ENCODE measurements at regions not wholly inside any gene's neighbourhood (a gene's known extent, or its start where the extent isn't known, plus 50 kb on each side); places are given as distances from the start of the nearest gene placed in this dataset.
"Not testable (repeated sequence)": the region's sequence is repeated elsewhere in the genome, so short reads cannot be mapped to it uniquely, and the experiment has no call there.

DNA sequence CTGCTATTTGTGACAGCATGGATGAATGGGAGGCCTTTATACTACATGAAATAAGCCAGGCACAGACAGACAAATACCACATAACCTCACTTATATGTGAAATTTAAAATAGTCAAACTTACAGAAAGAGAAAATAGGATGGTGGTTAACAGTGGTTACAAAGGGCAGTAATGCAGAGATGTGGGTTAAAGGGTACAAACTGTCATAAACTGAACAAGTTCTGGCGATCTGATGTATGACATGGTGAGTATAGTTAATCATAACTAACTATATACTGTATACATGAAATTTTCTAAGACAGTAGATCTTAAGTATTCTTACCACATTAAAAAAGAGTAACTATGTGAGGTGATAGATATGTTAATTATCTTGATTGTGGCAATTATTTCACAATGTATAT, 558.1 kb upstream of the ZNF804A start:
- WGBS, 10 experiments: 0 to 92% (median 33%) methylated on average over 1 of the region's 1 CpG; no CpG with 5 or more reads in 5 of the 10 experiments
- Histone ChIP-seq H3K27ac (no peak overlapping the region), H3K4me3 (no peak overlapping the region), H3K4me1 (replicated peaks in 1 of 2) (peaks cover 0 to 2% of the 10 kb centered on the region in 2 donors)
- ATAC-seq (replicated peaks in 6 of 8): no peak
- in situ Hi-C loops (cut with MboI; ENCODE audit: low pct_unique_long_range_greater_than_20kb in 2 of 9, low sequenced_read_pairs in 9 of 9, unreplicated experiment in 9 of 9): no loop called here

DNA sequence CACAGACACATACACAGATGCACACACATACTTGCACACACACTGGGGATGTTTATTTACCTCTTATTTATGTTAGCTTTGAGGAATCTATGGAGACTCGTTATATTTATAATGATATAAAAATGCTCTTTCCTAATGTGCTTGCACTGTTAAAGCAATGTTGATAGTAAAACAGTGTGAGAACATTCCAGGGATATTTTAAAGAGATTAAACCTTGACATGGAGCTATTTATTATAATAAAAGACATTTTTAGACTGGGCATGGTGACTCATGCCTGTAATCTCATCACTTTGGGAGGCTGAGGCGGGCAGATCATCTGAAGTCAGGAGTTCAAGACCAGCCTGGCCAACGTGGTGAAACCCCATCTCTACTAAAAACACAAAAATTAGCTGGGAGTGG, 557.3 kb upstream of the ZNF804A start:
- Histone ChIP-seq H3K27ac (no peak overlapping the region), H3K4me1 (replicated peaks in 1 of 2) (peaks cover 0 to 2% of the 10 kb centered on the region in 2 donors), H3K4me3 (no peak overlapping the region)
- in situ Hi-C loops (cut with MboI; ENCODE audit: low pct_unique_long_range_greater_than_20kb in 2 of 9, low sequenced_read_pairs in 9 of 9, unreplicated experiment in 9 of 9): no loop called here
- ATAC-seq (replicated peaks in 6 of 8): peak in 1 of 8 experiments; percentile 31
- WGBS, 10 experiments: 0 to 100% (median 79%) methylated on average over 1 to 3 of the region's 3 CpGs; no CpG with 5 or more reads in 1 of the 10 experiments

DNA sequence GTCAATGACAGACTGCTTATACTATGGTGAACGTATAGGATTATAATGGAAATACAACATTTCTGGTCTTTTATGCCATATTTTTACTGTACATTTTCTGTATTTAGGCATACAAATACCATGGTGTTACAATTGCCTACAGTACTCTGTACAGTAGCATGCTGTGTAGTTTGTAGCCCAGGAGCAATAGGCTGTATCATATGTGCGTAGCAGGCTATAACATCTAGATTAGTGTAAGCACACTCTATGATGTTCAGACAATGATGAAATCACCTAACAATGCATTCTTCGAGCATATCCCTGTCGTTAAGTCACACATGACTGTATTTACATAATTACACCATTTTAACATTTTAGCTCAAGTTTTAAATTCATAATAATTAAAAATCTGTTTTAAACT, 556.6 kb upstream of the ZNF804A start:
- WGBS, 10 experiments: 0 to 100% (median 82%) methylated on average over 1 to 4 of the region's 4 CpGs

DNA sequence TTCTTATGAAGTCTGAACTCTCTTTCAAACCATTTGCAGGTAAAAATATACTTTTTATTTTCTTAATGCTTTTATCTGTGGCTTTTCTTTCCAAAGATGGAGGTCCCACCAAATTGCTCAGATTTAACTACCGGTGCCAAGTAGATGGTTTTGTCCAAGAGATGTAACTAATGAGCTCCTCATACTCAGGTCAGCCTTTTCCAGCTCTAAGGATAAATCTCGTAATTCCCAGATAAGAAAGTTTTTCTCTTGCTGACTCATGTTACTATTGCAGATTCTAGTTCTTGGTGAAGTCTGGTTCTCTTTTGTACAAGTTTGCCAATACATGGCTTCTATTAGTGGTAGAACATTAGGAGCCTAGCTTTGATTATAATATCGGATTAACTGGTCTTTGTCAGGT, 550.8 kb upstream of the ZNF804A start:
- H3K27ac ChIP-seq: no peak overlapping the region
- in situ Hi-C loops (cut with MboI; ENCODE audit: low pct_unique_long_range_greater_than_20kb in 2 of 9, low sequenced_read_pairs in 9 of 9, unreplicated experiment in 9 of 9): no loop called here
- ATAC-seq (replicated peaks in 6 of 8): no peak
- WGBS, 10 experiments: 24 to 100% (median 55%) methylated on average over 2 to 3 of the region's 3 CpGs; no CpG with 5 or more reads in 2 of the 10 experiments
- no peaks in the 10 kb centered on the region for H3K4me1 ChIP-seq (replicated peaks in 1 of 2)
- H3K4me3 ChIP-seq: no peak overlapping the region

More for the DNA sequence above, 556.6 kb upstream of the ZNF804A start:
- no peak overlapping the region for H3K4me3 ChIP-seq
- H3K27ac ChIP-seq: no peak overlapping the region
- peak in 3 of 8 experiments; percentile 52 to 76 (median 61) for ATAC-seq (replicated peaks in 6 of 8)
- in situ Hi-C loops (cut with MboI; ENCODE audit: low pct_unique_long_range_greater_than_20kb in 2 of 9, low sequenced_read_pairs in 9 of 9, unreplicated experiment in 9 of 9): no loop called here
- H3K4me1 ChIP-seq (replicated peaks in 1 of 2): peaks cover 0 to 2% of the 10 kb centered on the region in 2 donors

DNA sequence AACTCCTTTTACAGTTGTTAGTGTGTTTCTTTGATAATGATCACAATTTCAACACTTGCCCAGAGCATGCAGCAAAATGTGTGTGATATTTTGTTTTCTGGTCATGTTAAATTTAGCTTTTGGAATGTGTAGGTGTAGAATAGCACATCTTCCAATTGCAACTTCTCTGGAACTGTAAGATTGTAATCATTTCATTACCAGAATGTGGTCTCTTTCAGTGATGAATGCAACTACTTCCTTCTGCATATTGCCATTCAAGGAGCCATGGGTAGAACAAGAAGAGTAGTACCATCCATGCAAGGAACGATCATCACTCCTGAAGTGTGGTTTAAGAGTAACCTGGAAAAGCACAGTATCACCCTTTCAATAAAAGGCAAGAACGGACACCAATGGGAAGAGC, 548.8 kb upstream of the ZNF804A start:
- WGBS, 10 experiments: 0 to 100% (median 96%) methylated on average over 1 to 2 of the region's 2 CpGs; no CpG with 5 or more reads in 2 of the 10 experiments
- no peak for ATAC-seq (replicated peaks in 6 of 8)
- Histone ChIP-seq H3K27ac (no peak overlapping the region), H3K4me1 (replicated peaks in 1 of 2) (no peaks in the 10 kb centered on the region), H3K4me3 (no peak overlapping the region)
- in situ Hi-C loops (cut with MboI; ENCODE audit: low pct_unique_long_range_greater_than_20kb in 2 of 9, low sequenced_read_pairs in 9 of 9, unreplicated experiment in 9 of 9): no loop called here

DNA sequence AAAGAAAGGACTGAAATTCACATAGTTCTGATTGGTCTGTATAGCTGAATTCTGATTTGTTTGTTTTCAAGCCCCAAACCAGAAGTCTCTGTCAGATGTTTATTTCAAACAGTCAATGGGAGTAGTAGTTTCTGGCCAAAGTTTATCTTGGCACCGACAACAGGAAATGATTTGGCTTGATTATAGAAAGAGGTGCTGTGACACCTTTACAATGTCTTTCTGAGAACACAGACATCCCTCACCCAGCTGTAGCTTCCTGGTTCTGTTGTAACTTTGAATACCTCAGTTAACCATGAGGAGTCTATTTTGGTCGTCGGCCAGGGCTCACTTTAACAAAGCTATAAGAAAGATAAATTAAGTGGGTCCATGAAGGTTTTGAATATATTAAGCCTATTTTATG, 545.0 kb upstream of the ZNF804A start:
- no peak overlapping the region for H3K4me3 ChIP-seq
- 13 to 91% (median 62%) methylated on average over 1 to 3 of the region's 3 CpGs; no CpG with 5 or more reads in 2 of the 10 experiments for WGBS, 10 experiments
- H3K4me1 ChIP-seq (replicated peaks in 1 of 2): no peaks in the 10 kb centered on the region
- H3K27ac ChIP-seq: no peak overlapping the region
- in situ Hi-C loops (cut with MboI; ENCODE audit: low pct_unique_long_range_greater_than_20kb in 2 of 9, low sequenced_read_pairs in 9 of 9, unreplicated experiment in 9 of 9): no loop called here
- ATAC-seq (replicated peaks in 6 of 8): peak in 1 of 8 experiments; percentile 9

DNA sequence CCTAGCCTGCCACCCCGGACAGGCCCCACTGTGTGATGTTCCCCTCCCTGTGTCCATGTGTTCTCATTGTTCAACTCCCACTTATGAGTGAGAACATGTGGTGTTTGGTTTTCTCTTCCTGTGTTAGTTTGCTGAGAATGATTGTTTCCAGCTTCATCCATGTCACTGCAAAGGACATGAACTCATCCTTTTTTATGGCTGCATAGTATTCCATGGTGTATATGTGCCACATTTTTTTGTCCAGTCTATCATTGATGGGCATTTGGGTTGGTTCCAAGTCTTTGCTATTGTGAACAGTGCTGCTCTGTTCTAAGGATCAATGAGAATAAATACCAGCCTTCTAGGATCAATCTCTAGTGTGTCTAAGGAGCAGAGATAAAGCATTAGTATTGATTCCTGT, 543.9 kb upstream of the ZNF804A start:
- 0 to 100% (median 56%) methylated on average over 1 of the region's 1 CpG; no CpG with 5 or more reads in 6 of the 10 experiments for WGBS, 10 experiments
- ATAC-seq (replicated peaks in 6 of 8); H3K4me1 ChIP-seq (replicated peaks in 1 of 2): not testable (repeated sequence)

DNA sequence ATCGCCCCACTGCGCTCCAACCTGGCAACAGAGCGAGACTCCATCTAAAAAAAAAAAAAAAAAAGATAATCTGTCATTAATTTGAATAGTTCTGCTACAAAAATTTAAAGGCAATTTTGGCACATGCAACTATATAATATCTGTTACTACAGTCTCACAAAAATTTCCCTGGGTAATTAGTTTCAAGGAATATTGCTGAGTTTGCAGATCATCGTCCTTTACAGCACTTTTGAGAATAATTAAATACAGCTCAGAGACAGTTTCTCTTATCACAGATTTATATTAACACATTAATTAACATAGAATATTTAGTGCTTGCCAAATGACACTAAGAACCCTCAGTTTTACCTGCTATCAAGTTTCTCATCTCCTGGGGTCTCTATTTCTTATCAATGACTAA, 540.4 kb upstream of the ZNF804A start:
- in situ Hi-C loops (cut with MboI; ENCODE audit: low pct_unique_long_range_greater_than_20kb in 2 of 9, low sequenced_read_pairs in 9 of 9, unreplicated experiment in 9 of 9): no loop called here
- no peak for ATAC-seq (replicated peaks in 6 of 8)
- Histone ChIP-seq H3K4me1 (replicated peaks in 1 of 2) (no peaks in the 10 kb centered on the region), H3K27ac (no peak overlapping the region), H3K4me3 (no peak overlapping the region)
- WGBS, 10 experiments: 24 to 100% (median 67%) methylated on average over 1 to 4 of the region's 4 CpGs; no CpG with 5 or more reads in 1 of the 10 experiments

More for the DNA sequence above, 543.9 kb upstream of the ZNF804A start:
- H3K27ac ChIP-seq; H3K4me3 ChIP-seq; in situ Hi-C loops (cut with MboI; ENCODE audit: low pct_unique_long_range_greater_than_20kb in 2 of 9, low sequenced_read_pairs in 9 of 9, unreplicated experiment in 9 of 9): not testable (repeated sequence)

DNA sequence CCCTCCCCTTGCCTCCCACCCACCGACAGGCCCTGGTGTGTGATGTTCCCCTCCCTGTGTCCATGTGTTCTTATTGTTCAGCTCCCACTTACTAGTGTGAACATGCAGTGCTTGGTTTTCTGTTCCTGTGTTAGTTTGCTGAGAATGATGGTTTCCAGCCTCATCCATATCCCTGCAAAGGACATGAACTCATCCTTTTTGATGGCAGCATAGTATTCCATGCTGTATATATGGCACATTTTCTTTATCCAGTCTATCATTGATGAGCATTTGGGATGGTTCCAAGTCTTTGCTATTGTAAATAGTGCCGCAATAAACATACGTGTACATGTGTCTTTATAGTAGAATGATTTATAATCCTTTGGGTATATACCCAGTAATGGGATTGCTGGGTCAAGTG, 538.1 kb upstream of the ZNF804A start:
- H3K4me3 ChIP-seq; in situ Hi-C loops (cut with MboI; ENCODE audit: low pct_unique_long_range_greater_than_20kb in 2 of 9, low sequenced_read_pairs in 9 of 9, unreplicated experiment in 9 of 9); H3K4me1 ChIP-seq (replicated peaks in 1 of 2); H3K27ac ChIP-seq; ATAC-seq (replicated peaks in 6 of 8): not testable (repeated sequence)
- WGBS, 10 experiments: 60 to 100% (median 83%) methylated on average over 1 to 2 of the region's 3 CpGs; no CpG with 5 or more reads in 7 of the 10 experiments

DNA sequence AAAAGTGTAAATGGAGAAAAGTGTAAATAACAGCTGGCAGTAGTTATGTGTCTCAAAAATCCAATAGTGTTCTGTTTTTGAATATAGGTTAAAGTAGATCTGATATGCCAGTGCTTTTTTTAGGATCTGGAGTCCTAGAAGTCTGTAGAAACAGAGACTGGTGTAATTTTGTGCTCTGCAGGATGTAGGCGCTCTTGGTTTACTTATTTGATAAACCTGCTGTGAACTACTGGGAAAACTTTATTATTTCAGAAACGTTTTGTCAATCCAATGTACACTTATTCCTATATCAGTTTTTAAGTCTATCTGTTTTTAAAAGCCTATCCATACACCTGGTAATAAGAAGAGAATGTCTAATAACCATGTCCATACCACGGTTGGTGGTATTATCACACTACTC, 530.8 kb upstream of the ZNF804A start:
- no peak overlapping the region for H3K4me3 ChIP-seq
- H3K27ac ChIP-seq: no peak overlapping the region
- no peaks in the 10 kb centered on the region for H3K4me1 ChIP-seq (replicated peaks in 1 of 2)
- in situ Hi-C loops (cut with MboI; ENCODE audit: low pct_unique_long_range_greater_than_20kb in 2 of 9, low sequenced_read_pairs in 9 of 9, unreplicated experiment in 9 of 9): no loop called here
- 0 to 100% (median 63%) methylated on average over 1 to 3 of the region's 3 CpGs; no CpG with 5 or more reads in 1 of the 10 experiments for WGBS, 10 experiments
- no peak for ATAC-seq (replicated peaks in 6 of 8)

DNA sequence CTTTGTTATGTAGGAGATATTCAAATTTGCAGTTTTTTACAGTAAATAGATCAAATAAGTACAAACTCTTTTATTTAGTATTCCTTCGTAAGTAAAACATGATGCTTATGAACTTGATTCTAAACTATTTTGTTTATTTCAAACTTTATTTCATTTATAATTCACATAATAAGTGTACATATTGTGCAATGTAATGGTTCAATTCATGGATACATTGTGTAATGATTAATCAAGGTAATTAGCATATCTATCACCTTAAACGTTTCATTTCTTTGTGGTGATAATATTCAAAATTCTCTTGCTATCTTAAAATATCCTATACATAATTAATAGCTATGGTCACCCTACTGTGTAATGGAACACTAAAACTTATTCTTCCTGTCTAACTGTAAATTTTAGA, 525.9 kb upstream of the ZNF804A start:
- in situ Hi-C loops (cut with MboI; ENCODE audit: low pct_unique_long_range_greater_than_20kb in 2 of 9, low sequenced_read_pairs in 9 of 9, unreplicated experiment in 9 of 9): no loop called here
- no peak for ATAC-seq (replicated peaks in 6 of 8)
- WGBS, 10 experiments: 4 to 88% (median 36%) methylated on average over 1 to 2 of the region's 2 CpGs; no CpG with 5 or more reads in 1 of the 10 experiments
- no peaks in the 10 kb centered on the region for H3K4me1 ChIP-seq (replicated peaks in 1 of 2)
- no peak overlapping the region for H3K27ac ChIP-seq
- H3K4me3 ChIP-seq: no peak overlapping the region

DNA sequence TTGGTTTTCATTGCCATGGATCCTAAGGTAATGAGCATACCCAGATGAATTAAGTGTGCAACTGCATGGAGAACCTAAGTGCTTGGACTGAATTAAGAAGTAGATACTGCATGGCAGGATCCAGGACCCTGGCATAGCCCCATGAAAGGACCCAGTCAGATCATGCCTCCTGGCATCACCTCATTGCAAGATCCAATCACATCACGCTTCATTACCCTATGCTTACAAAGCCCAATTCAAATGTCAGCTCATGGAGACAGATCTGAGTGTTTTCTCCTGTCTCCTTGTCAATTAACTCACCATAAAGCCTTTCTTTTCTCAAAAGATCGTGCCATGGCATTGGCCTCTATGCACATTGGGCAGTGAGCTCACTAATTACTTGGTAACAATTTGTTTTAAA, 519.8 kb upstream of the ZNF804A start:
- Histone ChIP-seq H3K4me1 (replicated peaks in 1 of 2) (no peaks in the 10 kb centered on the region), H3K4me3 (no peak overlapping the region), H3K27ac (no peak overlapping the region)
- no peak for ATAC-seq (replicated peaks in 6 of 8)
- in situ Hi-C loops (cut with MboI; ENCODE audit: low pct_unique_long_range_greater_than_20kb in 2 of 9, low sequenced_read_pairs in 9 of 9, unreplicated experiment in 9 of 9): no loop called here
- 0 to 82% (median 30%) methylated on average over 1 to 2 of the region's 2 CpGs; no CpG with 5 or more reads in 2 of the 10 experiments for WGBS, 10 experiments

DNA sequence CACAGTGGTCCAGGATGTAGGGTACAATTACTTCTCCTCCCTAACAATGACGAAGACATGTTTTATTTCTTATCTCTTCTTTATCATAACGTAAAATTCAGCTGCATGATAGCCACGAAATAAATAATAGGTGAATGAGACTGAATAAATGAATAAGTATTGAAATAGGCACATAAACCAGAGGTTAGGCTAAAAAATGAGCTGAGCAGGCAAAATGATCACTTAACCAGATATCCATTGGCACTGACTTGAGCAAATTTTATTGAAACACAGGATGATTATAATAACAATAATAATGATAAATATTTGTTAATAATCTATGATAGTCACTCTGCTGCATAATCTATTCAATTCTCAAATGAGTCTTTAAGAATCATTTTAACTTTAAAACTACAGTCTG, 506.9 kb upstream of the ZNF804A start:
- ATAC-seq (replicated peaks in 6 of 8): no peak
- in situ Hi-C loops (cut with MboI; ENCODE audit: low pct_unique_long_range_greater_than_20kb in 2 of 9, low sequenced_read_pairs in 9 of 9, unreplicated experiment in 9 of 9): no loop called here
- WGBS, 10 experiments: 0 to 100% (median 66%) methylated on average over 1 to 3 of the region's 3 CpGs
- Histone ChIP-seq H3K27ac (no peak overlapping the region), H3K4me3 (no peak overlapping the region), H3K4me1 (replicated peaks in 1 of 2) (no peaks in the 10 kb centered on the region)

DNA sequence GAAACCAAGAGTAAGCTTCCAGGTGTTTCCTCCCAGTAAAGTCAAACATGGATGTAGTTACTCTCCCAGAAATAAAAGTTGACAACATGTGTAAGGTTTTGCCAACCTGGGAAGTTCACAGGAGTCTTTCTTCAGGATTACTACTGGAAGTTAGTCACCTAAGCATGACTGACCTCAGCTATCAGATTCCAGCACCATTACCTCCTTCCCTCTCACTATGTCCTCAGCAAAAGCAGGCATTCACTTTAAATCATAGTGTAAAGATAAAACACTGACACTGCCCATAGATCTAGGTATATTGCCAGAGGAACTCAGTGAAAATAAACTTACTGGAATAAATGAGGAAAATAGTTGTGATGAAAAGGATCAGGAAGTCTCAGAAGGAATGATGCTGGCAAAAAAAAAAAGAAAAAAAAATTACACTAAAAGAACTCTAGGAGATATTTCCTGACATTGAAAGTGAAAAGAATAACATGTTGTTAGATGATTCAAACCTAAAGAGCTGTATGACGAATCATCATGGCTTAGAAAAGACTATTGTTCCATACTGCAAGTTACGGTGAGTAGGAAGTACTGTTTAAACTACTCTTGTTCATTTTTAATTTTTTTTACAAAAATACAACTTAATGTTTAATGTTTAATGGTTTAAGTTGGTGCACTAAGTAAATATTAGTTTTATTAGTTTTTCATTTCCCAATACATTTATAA, 484.5 kb upstream of the ZNF804A start:
- H3K4me3 ChIP-seq: no peak overlapping the region
- in situ Hi-C loops (cut with MboI; ENCODE audit: low pct_unique_long_range_greater_than_20kb in 2 of 9, low sequenced_read_pairs in 9 of 9, unreplicated experiment in 9 of 9): no loop called here
- peaks cover 0 to 6% of the 10 kb centered on the region in 2 donors for H3K4me1 ChIP-seq (replicated peaks in 1 of 2)
- ATAC-seq (replicated peaks in 6 of 8): no peak
- 4 to 100% (median 91%) methylated on average over 2 of the region's 2 CpGs for WGBS, 10 experiments
- no peak overlapping the region for H3K27ac ChIP-seq
